Activated T-cell treated with anti-CD3 and anti-CD28 coated beads for 4 hours (primary cell): ENCODE measurements at regions not wholly inside any gene's neighbourhood (a gene's known extent, or its start where the extent isn't known, plus 50 kb on each side); places are given as distances from the start of the nearest gene placed in this dataset.

Source experiments
- DNase-seq: peaks from one replicate; pipeline ENCODE4 v3.0.0-alpha.2; 2020

DNA sequence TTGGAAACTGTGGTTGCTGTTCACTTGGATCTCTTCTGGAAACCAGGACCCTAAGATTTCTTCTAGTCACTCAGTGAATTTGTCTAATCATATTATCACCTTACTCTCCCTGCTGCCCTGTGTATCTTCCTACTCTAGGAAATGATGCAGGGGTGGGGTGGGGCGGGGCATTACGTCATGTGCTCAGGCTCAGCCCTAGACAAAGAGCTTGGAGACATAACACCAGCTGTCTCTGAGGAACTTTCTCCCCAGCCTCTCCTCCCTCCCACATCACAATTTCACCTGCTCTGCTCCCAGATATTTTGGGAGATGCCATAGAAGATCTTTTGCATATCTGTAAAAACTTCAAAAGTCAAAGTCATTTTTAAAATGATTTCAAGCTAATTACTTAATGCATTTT lies 470.4 kb downstream of the ZSWIM6 start:
- DNase-seq, result no peak

DNA sequence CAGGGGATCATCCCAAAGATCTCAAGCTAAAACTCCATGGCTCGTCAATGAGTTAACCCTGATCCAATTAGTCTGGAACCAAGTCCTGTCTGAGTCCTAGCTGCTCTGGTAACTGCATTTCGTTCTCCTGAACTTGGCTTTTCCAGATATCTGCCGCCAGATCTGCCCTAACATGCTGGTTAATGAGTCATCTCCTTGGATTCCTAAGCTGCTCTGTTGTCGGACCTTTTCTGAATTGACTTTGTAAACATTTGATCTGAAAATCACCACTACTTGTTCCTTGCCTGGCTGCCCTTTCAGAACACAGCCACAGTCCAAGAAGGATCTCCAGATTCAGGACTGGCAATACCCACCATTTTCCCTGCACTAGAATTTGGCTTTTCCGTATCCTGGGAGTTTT lies 473.0 kb downstream of the ZSWIM6 start:
- no peak for DNase-seq

DNA sequence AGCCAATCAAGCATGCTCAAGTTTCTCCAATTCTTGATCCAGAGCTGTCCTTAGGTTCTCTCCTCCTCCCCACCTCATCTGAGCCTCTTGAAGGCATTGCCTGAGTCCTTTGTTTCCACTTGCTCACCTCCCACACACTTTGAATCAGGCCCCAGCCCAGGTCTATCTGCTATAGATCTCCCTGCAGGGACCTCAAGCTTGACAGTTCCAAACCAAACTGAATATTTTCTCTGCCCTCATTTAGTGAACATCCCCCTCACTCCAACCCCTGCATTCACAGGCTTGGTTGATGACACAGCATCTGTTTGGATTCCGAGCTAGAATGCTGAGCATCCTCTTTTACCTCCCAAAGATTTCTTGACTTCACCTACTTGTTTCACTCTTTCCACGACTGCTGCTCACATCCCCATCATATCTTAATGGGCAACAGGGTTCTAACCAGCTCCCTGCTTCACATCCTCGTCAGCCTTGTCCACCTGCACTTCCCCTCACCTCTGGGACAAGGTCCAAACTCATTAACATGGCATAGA lies 474.5 kb downstream of the ZSWIM6 start:
- no peak for DNase-seq

DNA sequence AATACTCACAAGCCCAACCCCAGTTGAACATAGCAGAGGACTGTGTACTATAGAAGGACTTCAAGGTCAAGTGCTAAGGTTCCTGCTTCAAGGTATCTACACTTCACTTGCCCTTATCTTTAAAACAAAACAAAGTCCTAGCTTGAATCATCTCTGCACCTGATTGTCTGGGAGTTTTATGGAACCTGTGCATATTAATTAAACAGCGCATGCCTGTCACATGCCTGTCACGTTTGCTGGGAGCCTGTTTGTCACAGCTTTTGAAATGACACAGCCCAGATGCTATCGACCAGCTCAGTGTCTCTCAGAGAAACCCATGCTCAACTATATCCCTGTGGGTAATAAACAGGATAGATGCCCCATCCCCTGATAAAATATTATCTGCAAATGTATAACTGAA lies 476.0 kb downstream of the ZSWIM6 start:
- no peak for DNase-seq

DNA sequence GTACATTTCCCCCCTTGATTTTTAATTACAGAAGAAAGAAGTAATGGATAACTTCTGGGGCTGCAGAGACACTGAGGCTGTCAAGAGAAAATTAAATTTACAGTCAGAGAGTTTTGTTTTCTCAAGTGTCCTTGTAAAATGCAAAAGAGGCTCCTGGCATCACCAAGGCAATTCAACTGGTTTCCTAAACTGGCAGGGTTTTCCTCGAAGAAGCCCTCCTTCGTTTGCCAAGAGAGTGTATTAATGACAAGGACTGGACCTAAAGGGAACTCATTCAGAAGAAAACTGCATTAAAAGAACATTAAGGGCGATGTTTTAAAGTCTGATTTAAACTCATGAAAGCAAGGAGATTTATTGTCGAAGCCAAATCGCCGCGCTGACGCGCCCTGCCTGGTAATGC lies 476.9 kb downstream of the ZSWIM6 start:
- no peak for DNase-seq

DNA sequence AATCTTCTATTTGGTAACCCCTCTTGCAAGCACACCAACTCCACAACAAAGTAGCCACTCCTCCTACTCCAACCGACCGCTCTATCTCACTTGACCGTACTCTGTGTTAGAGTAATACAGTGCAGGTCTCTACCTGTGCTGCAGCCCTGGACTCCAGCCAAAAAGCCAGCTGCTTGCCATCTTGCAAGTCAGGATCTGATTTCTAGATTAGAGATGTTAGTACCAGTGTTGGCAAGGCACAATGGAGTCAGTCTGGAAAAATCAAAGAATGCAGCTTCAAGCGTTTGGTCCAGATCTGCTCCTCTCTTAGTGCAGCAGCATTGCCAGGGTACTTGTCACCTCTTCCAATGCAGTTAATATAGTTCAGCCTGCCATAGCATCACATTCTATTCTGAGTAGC lies 477.6 kb downstream of the ZSWIM6 start:
- no peak for DNase-seq

DNA sequence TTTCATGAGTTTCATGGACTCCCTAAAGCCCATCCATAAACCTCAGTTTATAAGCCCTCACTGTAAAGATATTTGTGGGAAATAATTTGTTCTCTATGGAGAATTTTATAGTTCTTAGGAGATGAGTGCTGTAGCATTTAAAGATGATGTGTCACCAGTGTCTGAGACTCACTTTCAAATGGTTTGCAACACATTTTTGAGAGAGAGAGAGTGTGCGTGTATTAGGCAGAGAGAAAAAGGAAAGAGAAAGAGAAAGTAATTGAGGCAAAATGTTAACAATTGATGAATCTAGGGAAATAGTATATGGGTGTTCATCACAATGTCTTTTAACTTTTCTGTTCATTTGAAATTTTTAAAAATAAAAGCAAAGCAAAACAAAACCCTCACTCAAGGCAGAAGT lies 479.0 kb downstream of the ZSWIM6 start:
- no peak for DNase-seq

DNA sequence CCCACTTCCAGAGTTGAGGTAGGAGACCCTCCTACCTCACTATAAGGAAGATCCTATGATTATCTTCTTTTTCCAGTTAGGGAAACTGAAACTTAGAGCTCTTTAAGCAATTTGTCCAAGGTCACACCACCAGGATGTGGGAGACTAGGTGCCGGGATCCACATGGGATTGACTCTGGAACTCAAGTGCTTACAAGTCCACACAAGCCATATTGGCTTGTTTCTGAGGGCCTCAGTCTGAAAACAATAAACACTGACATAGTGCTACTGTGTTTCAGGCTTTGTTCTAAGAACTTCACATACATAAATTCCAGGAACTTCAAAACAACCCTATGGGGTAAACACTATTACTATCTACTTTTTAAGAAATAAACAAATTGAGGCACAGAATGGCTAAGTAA lies 481.3 kb downstream of the ZSWIM6 start:
- no peak for DNase-seq

DNA sequence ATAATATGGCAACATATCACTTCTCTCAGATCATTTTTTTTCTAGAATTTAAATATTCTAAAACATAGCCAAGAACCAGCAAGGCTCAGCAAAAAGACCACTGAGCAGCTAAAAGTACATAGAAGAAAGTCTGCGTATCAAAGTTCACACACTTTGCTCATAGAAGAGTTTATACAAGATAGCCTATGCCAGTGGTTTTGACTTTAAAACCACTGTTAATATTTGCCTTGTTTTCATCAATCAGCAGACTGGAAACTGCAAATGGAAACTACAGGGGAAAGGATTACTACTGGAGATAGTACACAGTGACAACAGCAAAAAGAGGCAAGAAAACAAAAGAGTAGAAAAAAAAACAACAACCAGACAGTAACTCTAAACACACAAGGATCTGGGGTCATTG lies 483.3 kb downstream of the ZSWIM6 start:
- no peak for DNase-seq

DNA sequence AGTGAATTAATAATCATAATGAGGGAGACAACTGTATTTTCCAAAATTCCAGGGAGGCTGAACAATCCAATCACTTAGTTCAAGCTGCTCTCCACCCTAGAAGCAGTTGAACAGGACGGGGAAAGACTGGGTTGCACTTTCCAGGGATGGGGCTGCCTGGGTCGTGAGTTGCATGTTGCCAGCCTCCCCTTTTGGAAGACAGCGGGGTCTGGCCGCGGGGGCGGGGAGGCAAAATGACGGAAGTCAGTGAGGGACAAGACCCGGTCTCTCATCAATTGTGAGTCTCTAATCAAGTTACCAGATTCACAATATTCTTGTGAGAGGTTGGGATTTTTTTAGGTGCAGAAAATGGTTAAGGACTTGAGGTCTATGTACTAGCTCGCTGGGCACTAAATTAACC lies 484.1 kb downstream of the ZSWIM6 start:
- no peak for DNase-seq

DNA sequence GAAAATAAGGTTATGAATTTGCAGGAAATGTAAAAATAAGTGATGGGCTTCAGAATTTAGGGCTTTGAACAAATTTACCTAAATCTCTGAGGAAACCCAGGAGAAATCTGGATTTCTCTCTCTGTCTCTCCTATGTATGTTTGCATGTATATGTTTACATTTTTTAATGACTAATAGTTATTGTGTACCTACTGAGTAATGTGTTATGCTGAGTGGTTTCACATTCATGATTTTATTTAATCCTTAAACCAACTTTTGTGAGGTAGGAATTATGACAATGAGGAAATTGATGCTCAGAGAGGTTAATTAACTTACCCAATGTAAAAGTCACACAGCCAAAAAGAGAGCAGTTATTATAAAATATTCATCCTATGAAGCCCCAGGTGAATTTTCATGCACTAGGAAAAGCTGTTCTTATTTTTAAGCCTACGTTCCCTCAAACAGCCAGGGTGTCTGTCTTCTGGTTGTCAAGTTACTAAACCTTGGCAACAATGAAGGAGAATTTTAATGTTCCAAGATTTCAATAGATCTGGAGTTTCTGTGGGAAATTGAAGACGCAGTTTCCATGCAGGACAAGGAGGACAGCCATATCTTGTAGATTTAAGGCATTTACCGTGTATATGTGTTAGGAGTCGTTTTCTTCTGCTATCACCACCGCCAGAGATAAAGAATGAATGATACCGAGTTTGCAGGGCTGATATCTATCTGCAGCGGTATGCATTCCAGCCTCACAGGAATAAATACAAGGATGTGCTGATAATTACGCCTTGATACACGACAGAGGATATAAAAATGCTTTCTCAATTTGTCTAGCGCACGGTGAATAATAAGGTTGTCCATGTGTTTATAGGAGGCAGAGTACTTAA lies 484.8 kb downstream of the ZSWIM6 start:
- DNase-seq, result no peak

DNA sequence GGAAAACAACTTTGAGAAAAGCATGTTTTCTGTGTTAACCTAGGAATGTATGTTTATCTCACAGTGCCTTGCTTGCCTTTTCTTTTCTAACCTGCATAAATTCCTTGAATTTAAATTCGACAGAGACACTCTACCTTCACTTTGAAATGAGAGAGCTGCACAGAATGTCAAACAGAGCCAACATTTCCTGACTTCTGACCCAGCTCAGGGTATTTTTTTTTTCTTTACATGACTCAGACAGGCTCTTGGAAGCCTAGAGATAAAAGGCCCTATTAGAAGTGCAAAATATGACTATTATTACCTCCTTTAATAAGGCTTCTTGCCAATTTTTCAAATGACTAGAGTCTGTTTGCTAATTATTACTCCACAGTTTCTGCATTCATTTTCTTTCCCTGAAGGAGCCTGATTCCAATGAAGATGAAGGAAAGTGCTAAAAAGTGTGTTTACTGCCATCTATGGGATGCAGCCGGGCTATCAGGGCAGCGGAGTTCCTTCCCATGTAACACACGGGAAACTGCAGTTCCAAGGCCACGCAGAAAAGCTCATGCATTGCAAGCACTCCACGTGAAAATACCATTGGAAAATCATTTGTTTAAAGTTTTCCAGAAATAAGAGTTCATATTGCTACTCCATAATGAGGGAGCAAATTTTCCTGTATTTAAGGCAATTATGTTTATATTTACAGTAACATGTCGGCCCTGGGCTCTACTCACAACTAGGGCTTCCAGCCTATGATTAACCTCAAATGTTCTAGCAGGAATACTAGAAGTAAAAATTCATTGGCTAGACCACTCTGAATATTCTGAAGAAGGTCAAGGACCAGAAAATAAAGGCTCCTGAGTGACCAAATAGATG lies 485.6 kb downstream of the ZSWIM6 start:
- no peak for DNase-seq

DNA sequence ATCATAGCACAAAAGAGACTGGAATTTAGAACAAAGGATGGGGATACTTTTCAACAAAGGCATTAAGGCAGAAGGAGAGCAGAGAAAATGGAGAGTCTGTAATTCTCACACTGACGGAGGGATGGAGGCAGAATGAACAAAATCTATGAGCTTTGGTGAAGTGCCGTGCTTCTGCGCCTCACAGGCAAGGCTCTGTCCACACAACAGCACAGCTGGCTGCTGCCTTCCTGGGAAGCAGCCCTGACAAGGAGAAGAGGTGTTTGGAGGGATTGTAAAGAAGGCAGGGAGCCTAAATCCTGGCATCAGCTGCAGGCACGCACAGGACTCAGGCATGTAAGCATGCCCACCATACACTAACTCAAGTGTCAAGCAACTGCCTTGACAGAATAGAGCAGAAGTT lies 485.2 kb upstream of the KIF2A start:
- no peak for DNase-seq

DNA sequence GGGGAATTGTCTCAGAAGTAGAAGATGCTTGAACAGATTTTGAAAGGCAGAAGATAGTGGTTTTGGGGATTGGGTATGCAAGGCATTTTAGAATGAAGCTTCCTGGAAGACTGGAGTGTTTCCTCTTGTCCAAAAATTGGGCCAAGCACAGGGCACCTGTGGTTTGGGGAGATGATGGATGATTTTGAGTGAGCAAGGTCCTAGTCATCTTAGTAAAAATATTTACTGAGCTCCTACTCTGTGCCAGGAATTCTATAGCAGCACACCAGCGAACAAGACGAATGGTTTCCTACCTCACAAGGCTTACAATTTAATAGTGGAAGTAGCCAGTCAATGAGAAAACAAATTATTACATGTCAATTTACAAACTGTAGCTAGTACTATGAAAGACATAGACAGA lies 484.4 kb upstream of the KIF2A start:
- DNase-seq, result no peak

DNA sequence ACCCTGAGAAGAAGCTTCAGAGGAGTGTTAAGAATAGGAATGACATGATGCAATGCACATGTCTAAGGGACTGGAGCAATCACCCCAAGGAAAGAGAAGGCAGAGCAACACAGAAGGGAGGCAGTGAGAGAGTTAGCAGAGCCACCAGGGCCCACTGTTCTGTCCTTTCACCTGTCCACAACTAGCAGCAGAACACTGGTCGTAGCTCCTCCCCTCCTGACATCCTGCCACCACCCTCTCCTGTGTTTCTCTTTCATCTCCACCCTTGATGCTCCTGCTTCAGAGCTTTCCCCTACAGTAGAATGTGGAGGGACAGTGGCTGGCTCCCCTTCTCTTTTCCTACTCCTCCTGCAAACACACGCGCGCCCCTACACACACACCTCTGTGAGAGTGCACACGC lies 483.4 kb upstream of the KIF2A start:
- no peak for DNase-seq

DNA sequence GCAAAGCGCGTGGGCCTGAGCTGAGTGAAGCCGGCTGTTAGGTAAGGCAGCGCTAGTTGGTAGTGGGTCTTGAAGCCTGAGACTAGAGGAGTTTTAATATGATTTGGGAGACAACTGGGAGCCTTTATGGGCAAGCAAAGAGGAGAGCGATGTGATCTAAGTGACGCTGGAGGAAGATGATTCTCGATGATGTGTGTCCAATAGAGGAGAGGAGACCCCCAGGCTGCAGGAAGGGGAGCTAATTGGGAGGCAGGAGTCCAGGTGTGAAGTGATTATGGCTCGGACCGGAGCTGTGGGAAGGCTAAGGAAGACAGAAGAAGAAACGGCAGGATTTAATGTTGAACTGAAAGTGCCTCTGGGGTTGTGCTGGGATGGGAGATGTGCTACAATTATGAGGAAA lies 482.9 kb upstream of the KIF2A start:
- no peak for DNase-seq

DNA sequence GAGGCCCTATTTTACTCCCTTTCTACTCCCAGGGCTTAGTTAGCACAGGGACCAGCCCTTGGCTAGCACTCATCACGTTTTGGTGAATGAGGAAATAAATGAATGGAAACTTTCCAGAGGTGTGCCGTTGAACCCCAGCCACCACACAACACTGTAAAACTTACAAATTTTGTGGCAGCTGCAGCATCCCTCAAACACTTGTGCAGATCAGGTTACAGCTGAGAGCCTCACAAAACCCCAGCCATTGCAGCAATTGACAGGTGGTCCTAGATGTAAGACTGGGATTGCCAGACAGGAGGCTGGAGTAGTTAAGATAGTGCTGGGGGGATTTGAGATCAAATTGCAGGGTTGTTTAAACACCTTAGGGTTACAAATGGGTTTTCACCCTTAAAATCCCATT lies 482.2 kb upstream of the KIF2A start:
- DNase-seq, result no peak

DNA sequence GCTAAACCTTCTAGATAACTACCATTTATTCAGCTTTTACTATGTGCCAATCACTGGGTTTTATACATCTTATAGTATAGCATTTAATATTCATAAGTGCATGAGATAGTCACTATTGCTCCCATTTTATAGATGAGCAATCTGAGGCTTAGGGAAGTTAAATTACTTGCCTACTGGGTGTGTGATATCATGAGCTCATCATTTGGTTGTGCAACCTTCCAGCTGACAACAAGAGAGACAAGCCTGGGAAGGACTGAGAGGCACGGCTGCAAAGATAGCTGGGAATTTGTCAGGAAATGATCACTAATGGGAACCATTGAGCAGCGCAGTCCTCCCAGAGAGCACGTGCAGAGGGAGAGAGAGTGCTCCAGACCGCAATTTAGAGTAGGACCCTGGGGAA lies 481.6 kb upstream of the KIF2A start:
- no peak for DNase-seq

DNA sequence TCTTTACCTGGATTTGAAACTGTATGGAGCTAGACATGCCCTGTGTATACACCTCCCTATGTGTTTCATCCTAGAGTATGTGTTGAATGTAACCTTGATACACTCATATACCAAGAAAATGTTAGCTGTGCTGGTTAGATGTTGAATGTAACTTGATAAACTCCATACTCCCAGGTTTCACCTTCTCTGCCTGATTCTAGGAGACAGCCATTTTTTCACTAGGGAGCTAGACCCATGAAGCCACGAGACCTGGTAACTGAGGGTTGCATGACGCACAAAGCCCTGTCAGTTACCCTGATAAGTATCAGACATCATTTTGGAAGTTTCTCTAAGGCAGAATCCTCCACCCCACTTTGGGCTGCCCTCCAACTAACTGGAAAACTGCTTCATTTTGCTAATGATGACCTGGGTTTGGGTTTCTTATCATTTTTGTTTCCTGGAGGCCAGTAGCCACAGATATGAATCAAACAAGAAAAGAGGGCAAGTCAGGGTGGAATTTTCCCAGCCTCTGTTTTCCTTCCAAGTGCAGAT lies 478.5 kb upstream of the KIF2A start:
- DNase-seq, result no peak

DNA sequence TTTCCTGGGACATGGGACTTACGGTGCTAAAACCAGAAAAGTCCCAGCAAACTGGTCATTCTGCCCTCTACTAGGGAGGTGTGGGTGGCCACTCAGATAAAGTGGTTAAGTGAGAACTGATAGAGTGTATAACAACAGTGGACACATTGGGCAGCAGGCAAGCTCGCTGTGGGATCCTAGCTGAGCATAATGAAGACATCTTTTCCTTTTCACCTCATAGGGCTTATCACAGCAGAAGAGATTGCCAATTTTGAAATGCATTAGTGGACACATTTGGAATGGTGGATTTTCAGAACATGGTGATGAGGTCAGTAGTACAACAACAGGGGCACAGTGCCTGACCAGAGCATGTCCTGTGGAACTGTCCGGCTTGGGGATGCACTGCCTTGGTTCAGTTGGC lies 477.1 kb upstream of the KIF2A start:
- DNase-seq, result no peak

DNA sequence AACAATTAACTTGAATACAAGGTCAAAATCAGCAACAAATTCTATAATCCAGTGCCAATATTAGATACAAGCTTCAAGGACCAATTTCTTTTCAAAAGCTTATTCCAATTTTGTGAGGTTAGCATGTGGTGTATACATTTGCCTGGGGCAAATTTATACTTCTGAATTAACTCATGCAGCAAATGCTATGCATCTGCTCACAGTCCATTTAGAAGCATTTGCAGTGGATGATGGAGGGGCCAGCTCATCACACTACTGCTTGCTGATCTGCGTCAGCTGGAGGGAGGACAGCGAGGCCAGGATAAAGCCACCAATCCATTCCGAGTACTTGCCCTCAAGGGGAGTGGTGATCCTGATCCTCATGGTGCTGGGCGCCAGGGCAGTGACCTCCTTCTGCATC lies 474.3 kb upstream of the KIF2A start:
- DNase-seq, result no peak

DNA sequence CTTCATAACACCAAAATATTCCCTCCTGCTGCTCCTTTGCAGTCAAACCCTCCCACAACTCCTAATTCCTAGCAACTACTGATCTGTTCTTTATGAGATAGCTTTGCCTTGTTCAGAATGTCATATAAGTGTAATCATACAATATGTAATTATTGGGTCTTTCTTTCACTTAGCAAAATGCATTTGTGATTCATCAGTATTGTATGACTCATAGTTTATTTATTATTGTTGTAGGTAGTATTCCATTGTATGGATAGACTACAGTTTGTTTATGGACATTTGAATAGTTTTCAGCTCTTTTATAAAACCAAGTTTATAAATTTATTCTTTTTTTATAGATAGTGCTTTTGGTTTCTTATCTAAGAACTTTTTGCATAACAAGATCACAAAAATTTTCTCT lies 468.2 kb upstream of the KIF2A start:
- no peak for DNase-seq

DNA sequence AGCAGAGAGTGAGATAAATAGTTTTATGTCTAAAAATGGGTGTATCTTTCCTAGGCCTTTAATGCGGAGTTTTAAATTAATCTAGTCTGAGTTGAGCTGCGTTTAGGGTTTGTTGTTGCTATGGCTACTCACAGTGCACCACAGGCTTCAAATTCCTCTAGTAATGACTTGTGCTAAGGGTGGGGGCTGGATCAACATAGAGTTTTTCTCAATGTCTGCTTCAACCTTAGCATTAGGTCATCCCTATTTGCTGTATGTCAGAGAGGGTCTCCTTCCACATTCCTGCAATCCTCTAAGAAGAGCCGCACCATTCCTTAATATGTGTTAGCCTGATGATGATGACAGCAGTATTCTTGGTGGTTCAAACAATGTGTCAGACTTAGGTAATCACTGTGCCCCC lies 465.6 kb upstream of the KIF2A start:
- no peak for DNase-seq

DNA sequence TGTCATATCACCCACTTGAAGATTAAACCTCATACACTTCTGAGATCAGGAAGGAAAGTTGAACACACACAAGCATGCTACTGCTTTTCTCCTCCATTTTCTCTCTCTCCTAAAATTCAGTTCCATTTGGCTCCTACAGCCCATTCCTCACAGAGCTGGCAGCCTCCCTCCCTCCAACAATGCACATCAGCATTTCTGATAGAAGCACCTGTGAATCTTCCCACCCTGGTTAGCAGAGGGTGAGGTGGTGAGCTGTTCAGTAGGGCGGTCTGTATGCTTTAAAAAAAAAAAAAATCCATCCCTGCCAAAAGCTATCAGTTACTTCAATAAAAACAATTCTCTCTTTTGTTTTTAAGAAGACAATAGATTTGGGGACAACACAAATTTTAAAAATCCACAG lies 463.2 kb upstream of the KIF2A start:
- no peak for DNase-seq
